HG03460 (cell line): ENCODE measurements at regions not wholly inside any gene's neighbourhood (a gene's known extent, or its start where the extent isn't known, plus 50 kb on each side); places are given as distances from the start of the nearest gene placed in this dataset.

Source experiments
- ATAC-seq: cut with Tn5 transposase; IDR thresholded peaks from one replicate; pipeline ENCODE4 v1.9.1; 2021; ENCODE audit not compliant: unreplicated experiment

GRCh38 chr7:18445483-18445882 lies 50.1 kb upstream of the HDAC9 start:
- ATAC-seq, result no peak
